ENCODE measurements at regions not wholly inside any gene's neighbourhood (a gene's known extent, or its start where the extent isn't known, plus 50 kb on each side); places are given as distances from the start of the nearest gene placed in this dataset.
A peak's percentile ranks its signal among the peaks of the same experiment; 100 is the strongest.

DNA sequence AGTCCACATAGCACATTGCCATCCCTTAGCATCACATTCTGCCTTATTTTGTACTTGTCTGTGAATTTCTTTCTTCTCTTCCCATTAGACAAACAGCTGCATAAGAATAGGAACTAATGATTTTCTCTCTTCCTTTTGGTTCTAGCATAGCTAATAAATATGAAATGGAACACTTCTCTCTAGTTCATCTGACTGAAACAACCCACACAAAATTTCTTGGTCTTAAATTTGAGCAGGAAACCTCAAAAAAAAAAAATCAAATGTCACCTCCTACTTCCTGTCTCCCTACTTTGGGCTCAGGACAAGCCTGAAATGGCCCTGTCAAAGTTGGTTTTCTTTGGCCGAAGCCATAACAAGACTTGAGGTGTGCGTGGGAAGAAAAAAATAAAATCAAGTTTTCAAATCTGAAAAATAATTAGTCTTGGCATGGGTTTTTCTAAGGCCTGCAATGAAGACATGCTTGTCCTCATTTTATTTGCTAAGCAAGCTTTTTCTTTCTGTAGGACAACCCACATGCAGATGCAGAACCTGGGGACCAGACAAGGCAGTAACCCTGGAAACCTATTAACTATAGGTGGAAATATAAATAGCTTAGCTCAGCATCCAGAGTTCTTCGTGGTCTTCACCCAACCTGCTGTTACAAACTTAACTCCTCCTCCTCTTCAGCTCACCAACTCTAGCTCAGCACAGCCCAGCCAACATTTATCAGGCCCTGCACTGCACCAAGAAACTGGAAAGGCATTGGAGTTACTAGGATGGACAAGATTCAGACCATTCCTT is 523.5 kb upstream of the KLF4 start:
- DNase-seq, result no peak

DNA sequence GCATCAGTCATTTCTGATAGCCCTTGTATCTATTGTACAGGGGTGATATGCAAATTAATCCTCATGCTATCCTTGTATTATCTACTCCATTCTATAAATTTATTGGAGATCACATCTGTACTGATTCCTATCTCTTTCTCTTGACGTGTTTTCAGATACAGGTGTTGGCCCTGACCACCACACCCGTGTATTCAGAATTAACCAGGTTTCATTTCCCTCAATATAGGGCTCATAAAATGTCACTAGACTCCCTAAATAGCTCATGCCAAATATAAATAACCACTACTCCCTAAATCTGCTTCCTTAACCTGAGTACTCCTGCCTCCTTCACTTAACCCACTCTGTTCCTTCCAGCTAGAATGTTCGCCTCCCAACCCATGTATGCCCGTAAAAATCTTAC is 522.8 kb upstream of the KLF4 start:
- DNase-seq, result no peak

DNA sequence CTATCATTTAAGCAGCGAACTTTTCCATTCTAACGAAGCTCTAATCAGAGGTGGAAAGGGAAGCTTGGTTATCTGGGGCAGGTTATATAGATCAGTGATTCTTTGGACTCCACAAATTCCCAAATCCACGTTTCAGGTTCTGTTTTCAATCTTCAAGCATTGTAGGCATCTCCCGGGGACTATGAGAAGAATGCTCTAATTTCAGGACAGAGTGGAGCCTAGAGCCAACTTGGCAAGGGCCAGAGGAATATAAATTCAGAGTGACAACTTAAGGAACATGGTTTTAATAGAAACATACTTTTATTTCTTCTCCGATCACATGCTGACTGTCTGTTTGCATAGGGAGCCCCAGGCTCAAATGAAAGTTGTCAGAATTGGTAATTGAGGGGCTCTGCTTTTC is 514.0 kb upstream of the KLF4 start:
- DNase-seq, result no peak

DNA sequence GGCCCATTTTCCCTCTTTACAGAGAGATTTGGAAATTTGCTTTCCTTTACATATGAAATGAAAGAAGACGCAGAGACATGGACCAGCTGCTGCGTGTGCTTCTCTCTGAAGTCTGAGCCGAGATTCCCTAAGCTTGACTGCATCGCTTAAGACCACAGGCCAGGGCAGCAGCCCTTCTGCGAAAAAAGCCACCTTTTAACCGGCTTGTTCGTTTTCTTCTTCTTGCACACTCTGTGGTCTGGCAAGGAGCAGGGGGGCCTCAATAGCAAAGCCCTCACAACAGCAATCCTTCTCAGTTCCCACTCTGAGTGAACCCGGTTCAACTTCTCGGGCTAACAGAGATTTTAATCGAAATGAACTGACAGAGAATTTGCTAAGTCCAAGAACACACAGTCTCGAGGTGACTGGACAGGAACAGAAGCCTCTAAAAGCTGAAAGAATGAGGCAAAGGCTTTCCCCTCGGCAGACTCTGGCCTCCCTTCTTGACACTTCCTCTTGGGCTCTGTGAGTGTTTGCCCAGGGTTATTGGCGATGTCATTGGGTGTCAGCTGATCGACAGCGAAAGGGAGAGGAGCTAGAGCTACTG is 512.9 kb upstream of the KLF4 start:
- peak; percentile 35 for DNase-seq

DNA sequence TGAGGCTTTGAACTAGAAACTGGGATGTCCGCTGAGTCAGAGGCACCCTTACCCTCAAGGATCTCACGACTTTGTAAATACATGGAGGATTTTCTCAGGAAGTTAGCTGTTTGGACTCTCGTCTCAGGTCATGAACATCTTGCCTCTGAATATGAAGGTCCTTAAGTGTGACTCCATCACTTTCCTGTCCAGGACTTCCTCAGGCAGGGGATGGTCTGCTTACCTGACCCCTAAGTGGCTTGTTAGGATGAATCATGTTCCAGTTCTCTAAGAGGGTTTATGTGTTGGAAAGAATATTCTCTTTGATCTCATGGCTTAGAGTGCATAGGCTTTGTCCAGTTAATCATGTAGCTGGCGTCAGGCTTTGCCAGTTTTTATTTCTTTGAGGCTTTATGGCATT is 511.7 kb upstream of the KLF4 start:
- DNase-seq, result no peak

DNA sequence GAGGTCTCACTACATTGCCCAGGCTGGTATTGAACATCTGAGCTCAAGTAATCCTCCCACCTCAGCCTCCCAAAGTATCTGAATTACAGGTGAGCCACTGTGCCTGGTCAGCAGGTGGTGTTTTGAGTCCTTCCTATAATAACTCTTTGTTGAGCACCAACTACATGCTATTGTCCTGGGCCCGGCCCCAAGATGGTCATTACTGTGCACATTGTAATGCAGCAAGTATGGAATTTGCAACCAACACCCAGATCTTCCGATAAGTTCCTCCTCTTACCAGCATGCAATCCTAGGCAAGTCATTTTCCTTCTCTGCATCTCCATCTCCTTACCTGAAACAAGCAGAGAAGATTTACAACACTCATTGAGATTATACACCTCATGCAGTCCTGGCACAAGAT is 510.3 kb upstream of the KLF4 start:
- no peak for DNase-seq

DNA sequence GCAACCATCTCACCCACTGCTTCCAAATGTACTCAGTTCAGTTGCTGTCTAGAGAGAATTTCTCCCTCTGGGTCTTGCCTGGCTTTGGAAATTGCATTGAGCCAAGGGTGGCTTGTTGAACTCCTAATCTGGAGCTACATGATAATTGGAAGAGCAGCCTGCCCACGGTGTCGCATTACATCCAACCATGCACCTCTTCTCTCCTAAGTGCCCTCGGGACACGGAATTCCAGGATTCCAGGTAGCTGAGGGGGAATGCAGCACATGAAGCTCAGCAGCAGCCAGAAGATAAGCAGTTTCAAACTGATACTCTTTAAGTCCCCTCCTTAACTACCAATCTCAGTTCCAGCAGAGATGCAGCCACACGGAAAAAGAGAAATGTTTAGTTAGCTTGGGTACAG is 509.4 kb upstream of the KLF4 start:
- no peak for DNase-seq

DNA sequence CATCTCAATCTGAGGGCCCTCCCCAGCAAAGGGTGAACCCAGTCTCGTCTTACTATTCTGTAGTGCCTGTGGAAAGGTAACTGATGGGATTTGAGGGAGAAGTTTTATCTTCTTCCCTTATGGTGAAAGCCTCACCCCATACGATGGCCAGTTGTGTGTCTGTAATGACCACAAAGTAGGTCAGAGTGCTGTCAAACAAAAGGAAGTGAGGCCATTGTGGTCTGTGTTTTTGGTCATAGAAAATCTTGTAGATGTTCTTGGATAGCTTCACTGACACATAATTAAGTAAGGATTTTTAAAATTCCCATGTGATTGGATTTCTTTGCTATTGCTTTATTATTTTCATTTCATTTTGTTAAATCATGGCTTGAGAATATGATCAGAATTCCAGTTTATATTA is 505.1 kb upstream of the KLF4 start:
- DNase-seq, result no peak

DNA sequence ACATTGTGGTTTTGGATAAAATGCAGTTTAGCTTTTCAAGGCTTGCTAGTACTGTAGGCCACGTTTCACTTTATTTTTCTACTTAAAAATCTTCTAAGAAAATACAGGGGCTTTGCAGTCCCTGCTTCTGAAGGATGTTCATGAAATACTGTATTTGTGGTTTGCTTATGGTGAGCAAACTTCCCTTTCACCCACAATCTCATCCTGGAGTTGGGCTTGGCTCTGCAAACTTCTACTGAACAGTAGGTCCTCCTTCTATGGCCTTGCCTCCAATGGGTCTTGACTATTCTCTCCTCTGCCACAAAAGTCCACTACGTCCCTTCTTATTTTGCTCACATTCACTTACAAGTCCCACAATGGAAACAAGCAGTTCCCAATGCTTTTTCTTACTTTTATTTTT is 502.7 kb upstream of the KLF4 start:
- DNase-seq, result no peak

DNA sequence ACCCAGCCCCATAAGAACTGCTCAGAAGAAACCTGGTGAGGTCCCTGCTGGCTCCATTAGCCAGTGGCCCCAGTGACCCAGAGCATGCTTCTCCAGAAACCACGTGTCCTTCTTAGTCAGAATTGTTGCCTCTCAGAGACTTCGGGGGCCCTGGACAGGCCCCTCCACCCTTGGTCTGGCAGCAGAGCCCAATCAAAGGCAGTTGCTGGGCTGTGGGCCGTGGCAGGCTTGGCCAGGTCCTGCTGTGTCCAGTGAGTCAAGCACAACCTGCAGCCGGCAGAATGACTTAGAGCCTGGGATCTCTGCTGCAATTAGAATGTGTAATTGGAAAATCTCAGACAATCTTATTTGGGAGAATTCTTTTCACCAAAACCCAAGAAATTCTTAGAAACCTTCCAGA is 502.0 kb upstream of the KLF4 start:
- DNase-seq, result no peak

DNA sequence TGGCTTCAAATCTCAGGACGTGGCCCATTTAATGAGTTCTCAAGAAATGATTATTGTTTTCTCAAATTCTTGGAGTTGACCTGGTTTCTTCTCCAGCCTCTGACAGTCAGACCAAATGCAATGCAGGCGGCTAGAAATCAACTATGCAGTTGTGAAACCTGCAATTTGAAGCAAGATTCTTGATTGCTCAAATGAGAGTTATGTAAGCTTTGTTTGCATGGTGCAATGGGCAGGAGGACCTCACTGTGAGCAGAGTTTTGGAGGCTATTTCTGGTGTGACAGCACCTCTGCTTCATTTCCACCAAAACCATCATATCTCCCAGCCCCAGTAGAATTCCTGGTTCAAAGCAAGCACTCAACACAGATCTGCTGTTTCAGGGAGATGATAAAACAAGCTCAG is 500.0 kb upstream of the KLF4 start:
- peak; percentile 16 for DNase-seq

DNA sequence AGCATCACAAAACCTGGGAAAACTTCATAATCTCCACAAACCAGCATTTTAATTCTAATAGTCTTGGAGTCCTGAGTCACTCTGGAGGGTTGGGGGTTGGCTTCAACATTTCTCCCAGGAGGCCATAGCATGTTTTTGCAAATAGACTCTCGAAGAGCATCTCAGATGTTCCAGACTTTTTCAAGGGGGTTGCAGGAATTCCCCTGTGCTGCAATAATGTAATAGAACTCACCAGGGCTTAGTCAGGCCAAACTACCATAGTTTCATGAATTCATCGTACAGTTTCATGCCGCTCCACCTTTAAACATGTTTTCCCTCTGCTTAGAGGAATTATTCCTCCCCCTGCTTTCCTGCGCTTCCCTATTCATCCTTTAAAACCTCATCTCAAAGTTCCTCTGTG is 499.5 kb upstream of the KLF4 start:
- peak; percentile 58 for DNase-seq

DNA sequence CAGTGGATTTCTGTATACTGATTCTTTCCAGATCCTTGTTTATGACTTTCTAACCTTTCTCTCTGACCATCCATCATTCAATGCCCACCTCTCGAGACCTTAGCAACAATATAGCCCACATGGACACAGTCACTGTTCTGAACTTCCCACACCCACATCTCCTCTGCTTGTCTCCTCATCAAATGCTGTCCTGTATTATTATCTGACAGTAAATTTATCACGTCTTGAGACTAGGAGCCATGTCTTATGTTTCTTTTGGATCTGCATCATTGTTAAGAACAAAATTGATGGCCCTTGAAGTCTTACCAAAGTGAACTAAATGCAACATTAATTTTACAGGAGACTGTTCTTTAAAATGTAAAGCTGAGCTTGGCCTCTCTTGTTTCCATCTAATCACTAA is 495.4 kb upstream of the KLF4 start:
- no peak for DNase-seq

DNA sequence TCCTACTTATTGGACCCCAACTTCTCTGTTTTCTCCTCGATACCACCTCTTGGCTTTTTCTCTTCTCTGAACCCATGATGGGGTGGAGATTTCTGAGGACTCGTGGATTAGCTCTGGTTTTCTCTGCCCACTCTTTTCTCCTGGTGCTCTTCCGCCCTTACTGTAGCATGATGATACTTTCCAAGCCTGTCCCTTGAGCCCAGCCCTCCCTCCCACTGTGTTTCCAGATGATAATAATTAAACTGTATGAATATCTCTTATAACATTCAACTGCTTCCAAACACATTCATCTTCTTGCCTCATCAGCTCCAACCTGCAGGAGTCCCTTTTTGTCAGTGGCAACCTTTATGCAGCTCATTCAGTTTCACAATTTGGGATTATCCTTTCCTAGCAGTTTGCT is 494.2 kb upstream of the KLF4 start:
- DNase-seq, result no peak

DNA sequence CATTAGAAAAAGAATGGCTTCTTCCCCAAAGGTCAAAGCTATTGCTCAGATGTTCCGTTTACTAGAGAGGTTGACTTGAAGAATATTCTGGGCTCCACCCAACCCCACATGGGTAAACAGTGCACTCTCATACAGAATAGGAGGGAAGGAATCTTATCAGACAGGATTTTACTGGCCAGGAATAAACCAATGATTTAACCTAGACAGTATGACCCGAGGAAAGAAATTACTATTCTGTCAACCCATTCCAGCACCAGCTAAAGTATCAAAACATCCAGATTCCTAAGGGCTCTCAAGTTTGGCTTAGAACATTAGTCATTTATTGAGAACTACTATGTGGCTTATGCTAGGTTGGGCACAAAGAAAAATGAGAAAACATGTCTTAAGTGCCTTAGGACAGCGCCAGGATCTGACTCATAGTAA is 493.6 kb upstream of the KLF4 start:
- peak; percentile 39 for DNase-seq

DNA sequence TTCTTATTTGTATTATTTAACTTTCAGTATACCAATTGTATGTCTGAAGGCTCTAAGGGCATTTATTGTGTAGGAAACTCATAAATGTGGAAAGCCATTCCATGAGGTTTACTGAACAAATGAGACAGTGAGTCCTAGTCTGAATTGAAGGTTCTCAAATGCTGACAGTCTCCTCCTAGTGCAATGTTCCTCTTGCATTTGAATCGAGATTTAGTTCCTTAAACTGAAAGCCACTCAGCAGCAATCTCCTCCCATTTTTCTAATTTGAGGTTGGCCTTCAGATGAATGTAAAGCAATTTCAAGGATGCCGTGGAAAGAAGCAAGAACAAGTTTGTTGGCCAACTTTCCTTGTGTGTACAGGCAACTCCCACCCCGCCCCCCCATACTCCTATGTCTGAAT is 493.2 kb upstream of the KLF4 start:
- DNase-seq, result no peak

DNA sequence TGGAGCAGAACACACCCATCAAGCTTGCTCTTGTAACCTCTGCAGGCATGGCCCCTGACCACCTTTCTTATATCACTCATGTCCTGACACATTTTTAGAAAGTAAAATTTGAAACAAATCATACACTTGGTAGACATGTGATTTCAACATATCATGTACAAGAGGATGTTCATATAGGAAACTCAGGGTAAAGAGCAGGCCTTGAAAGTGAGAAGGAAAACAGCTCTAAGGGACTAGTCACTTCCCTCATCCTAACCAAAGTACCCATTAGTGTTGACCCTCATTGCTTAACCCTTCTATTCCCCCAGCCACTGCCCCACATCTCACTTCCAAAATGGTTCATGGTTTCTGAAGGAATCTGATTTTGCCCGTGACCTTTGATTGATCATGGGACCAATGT is 492.4 kb upstream of the KLF4 start:
- no peak for DNase-seq

DNA sequence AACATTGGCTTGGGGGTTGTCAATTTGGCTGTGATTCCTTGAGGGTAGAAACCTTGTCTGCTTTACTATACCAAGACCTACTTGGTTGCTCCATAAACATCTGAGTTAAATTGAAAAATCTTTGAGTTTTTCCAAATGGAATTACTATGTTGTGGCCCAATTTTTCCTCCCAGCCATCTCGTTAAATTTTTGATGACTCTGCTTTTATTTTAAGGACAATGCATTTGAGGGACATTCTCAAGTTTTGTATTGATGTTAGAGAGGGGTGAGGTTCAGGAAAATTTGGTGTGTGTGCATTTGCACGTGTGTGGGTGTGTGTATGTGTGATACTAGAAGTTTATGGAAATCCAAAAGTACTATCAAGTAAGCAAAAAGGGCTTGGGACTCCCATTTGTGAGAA is 491.4 kb upstream of the KLF4 start:
- no peak for DNase-seq

DNA sequence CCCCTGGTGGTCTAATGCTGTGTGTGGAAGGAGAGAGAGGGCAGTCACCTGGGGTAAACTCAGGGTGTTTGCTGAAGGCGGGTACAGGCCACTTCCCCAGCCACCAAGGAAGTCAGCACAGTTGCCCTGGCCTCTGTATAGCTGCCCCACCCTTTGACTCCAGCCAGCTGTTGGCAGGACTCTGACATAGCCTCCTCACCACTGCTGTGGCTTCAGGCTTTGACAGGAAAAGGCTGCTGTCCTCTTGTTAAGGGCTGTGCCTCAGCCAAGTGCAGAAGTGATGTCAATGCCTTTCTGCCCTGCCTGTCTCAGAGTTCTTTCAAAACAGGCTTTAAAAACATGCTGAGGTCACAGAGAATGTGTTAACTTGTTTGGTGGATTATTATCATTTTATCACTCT is 487.2 kb upstream of the KLF4 start:
- DNase-seq, result no peak

DNA sequence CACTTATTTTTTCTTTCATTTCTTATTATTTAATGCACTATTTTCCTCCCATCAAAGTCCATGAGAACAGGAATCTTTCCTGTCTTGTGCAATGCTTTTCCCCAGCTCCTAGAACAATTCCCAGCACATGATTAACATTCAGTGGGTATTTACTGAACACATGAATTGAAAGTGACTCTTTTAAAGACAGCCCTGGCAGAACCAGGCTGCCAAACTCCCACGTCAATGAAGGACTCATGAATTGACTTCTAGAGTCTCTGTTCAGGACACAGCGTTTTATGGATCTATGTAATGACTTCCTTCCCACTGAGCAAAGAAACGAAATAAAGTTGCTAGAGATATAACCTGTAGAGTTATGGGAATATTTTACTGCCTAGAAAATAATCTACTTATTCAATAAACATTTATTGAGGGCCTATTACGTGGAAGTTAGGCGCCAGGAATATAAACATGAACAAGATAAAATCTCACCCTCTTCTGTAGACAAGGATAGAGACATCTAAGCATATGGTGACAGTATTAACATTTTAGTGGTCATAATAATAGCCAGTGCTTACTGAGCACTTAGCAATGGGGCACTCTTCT is 485.9 kb upstream of the KLF4 start:
- no peak for DNase-seq

DNA sequence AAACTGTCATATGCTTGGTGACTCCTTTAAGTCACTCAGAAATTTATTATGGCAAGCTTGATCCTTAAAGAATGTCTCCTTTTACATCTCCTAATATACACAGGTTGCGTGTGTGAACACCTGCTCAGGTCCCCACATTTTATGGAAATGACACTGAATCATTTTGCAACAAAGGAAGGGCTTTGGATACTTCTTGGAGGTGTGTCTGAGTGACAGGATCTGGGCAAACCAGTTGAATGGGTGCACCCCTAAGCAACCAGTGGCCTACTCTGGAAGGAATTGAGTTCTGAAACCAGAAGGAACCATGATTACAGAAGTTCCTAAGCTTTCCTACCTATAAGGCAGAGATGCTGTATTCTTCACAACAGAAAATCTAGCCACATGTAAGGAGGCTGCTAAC is 483.9 kb upstream of the KLF4 start:
- no peak for DNase-seq

DNA sequence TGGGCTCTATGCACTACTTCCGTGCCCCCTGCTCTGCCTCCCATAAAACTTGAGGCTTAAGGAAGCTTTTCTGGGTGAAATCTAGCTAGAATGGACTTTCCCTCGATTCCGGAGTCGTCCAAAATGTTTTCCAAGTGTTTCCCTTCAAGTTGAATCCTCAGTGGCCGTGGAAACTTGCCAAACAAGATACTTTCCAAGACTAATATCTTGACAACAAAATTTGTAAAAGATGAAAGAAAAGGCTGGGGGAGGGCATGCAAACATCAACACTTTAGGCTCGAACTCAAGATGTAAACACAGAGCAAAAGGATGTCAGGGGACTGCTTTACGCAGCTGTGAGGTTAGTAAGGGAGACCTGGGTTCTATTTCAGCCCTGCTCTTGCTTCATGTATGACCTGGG is 482.8 kb upstream of the KLF4 start:
- DNase-seq, result no peak

DNA sequence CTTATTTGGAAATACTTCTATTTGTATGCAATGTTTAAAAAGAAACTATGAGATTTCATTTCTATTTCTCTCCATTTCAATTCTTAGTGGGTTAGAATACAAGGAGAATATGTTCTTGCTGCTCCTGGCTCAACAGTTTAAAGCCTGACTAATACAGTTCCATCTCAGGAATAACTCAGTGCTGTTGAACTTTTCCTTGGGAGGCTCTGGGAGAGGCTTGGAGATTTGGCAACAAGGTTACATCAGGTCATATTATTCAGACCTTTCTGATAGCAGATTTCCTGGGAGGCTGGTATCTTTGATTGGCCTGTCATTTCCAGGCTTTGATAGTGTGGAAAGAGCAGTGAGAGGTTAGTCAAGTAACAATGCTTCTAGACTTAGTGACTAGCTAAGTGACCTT is 481.7 kb upstream of the KLF4 start:
- DNase-seq, result no peak

DNA sequence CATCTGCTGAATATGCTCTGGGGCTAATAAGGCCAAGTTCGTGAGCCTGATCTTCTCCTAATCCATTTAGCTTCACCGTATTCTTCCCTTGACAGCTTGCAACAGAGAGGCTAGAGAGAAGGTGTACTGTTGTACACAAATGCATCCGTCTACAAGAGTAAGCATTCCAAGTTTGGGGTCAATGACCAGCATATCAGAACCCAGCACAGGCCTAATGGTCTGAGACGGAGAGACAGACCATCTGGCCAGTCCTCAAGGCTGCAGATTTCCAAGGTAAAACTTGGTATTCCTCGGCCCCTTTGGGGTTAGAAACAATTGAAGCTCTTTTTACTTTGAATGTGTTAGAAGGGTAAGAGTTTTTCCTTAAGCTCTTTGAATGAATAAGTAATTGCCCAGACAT is 481.2 kb upstream of the KLF4 start:
- DNase-seq, result no peak

DNA sequence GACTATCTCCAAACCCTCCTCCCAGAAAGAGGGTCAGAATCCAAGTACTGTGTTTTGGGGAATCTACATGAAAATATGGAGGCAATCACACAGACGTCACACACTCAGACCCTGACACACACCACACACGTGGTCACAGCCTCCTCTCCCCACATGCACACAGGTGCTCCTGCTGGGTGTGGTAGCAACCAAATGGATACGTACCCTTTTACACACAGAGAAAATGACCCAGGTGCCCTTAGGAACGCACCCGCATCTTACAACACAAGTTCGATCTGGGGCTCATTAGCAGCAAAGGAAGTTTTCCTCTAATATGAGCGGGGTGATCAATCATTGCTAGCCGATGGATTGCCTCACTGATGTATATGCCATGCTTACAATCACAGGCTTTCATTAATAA is 480.2 kb upstream of the KLF4 start:
- DNase-seq, result no peak

Measured in fibroblast of skin of right biceps (primary cell).